ENCODE measurements at regions not wholly inside any gene's neighbourhood (a gene's known extent, or its start where the extent isn't known, plus 50 kb on each side); places are given as distances from the start of the nearest gene placed in this dataset.

DNA sequence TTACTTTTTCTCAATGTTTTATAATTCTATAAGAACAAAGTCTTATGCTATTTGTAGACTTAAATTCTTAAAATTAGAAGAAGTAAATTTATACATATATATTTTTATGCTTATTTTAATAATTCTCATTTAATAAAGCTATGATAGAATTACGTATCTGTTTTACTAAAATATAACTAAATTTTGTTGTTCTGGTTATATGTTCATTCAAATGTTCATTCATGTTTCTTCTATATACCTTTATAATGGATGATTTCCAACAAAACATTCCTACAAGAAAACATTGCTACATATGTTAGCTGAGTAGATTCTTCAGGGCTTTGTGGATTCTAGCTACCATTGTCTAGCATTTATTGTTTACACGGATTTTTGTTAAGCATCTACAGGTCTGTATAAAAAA, 634.3 kb upstream of the PCDH20 start:
- peaks cover 2% of the 10 kb centered on the region for H3K9me3 ChIP-seq (ENCODE audit: low read depth, low read length)
- no peaks in the 10 kb centered on the region for H4K20me1 ChIP-seq (ENCODE audit: insufficient read depth, low read length)
- H2AFZ ChIP-seq (ENCODE audit: low read length), result no peak overlapping the region
- H3K36me3 ChIP-seq (ENCODE audit: insufficient read depth, low read length), result no peaks in the 10 kb centered on the region
- no peak overlapping the region for H3K4me3 ChIP-seq (ENCODE audit: insufficient read depth, low read length)
- no peak overlapping the region for H3K4me2 ChIP-seq (ENCODE audit: insufficient read depth, low read length)
- H3K27ac ChIP-seq (ENCODE audit: low read depth, low read length), result no peak overlapping the region
- H3K4me1 ChIP-seq (ENCODE audit: insufficient read depth, low read length), result no peaks in the 10 kb centered on the region
- H3K79me2 ChIP-seq (ENCODE audit: insufficient read depth, low read length), result no peaks in the 10 kb centered on the region
- H3K27me3 ChIP-seq (ENCODE audit: insufficient read depth, low read length), result no peaks in the 10 kb centered on the region
- TF ChIP-seq, protein P1, sequence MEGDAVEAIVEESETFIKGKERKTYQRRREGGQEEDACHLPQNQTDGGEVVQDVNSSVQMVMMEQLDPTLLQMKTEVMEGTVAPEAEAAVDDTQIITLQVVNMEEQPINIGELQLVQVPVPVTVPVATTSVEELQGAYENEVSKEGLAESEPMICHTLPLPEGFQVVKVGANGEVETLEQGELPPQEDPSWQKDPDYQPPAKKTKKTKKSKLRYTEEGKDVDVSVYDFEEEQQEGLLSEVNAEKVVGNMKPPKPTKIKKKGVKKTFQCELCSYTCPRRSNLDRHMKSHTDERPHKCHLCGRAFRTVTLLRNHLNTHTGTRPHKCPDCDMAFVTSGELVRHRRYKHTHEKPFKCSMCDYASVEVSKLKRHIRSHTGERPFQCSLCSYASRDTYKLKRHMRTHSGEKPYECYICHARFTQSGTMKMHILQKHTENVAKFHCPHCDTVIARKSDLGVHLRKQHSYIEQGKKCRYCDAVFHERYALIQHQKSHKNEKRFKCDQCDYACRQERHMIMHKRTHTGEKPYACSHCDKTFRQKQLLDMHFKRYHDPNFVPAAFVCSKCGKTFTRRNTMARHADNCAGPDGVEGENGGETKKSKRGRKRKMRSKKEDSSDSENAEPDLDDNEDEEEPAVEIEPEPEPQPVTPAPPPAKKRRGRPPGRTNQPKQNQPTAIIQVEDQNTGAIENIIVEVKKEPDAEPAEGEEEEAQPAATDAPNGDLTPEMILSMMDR (IDR thresholded peaks at IDR 0.05; ENCODE audit: extremely low read depth, low read depth, low read length), result no peak
- no peak for DNase-seq (ENCODE audit: insufficient read length, low spot score, missing footprints)

- TF ChIP-seq, protein P1 (IDR thresholded peaks at IDR 0.05; ENCODE audit: extremely low read depth, low read depth, low read length), result no peak
- Histone ChIP-seq H3K79me2 (ENCODE audit: insufficient read depth, low read length) (no peaks in the 10 kb centered on the region), H3K36me3 (ENCODE audit: insufficient read depth, low read length) (no peaks in the 10 kb centered on the region)
These were observed 630.9 kb upstream of the PCDH20 start for GRCh38 chr13:62046512-62046911.

GRCh38 chr13:62043600-62043999, 628.0 kb upstream of the PCDH20 start:
- no peak for DNase-seq (ENCODE audit: insufficient read length, low spot score, missing footprints)
- H3K27me3 ChIP-seq (ENCODE audit: insufficient read depth, low read length), result no peaks in the 10 kb centered on the region
- TF ChIP-seq, protein P1 (IDR thresholded peaks at IDR 0.05; ENCODE audit: extremely low read depth, low read depth, low read length), result no peak
- no peaks in the 10 kb centered on the region for H3K9me3 ChIP-seq (ENCODE audit: low read depth, low read length)
- H3K36me3 ChIP-seq (ENCODE audit: insufficient read depth, low read length), result no peaks in the 10 kb centered on the region
- no peak overlapping the region for H2AFZ ChIP-seq (ENCODE audit: low read length)
- H4K20me1 ChIP-seq (ENCODE audit: insufficient read depth, low read length), result no peaks in the 10 kb centered on the region
- no peak overlapping the region for H3K4me3 ChIP-seq (ENCODE audit: insufficient read depth, low read length)
- H3K4me1 ChIP-seq (ENCODE audit: insufficient read depth, low read length), result no peaks in the 10 kb centered on the region
- H3K79me2 ChIP-seq (ENCODE audit: insufficient read depth, low read length), result no peaks in the 10 kb centered on the region
- no peak overlapping the region for H3K4me2 ChIP-seq (ENCODE audit: insufficient read depth, low read length)
- H3K27ac ChIP-seq (ENCODE audit: low read depth, low read length), result no peak overlapping the region

More at GRCh38 chr13:62046512-62046911, 630.9 kb upstream of the PCDH20 start:
- no peak overlapping the region for H3K27ac ChIP-seq (ENCODE audit: low read depth, low read length)
- no peak overlapping the region for H3K4me3 ChIP-seq (ENCODE audit: insufficient read depth, low read length)
- no peak for DNase-seq (ENCODE audit: insufficient read length, low spot score, missing footprints)
- no peak overlapping the region for H3K4me2 ChIP-seq (ENCODE audit: insufficient read depth, low read length)
- H2AFZ ChIP-seq (ENCODE audit: low read length), result no peak overlapping the region
- H3K9me3 ChIP-seq (ENCODE audit: low read depth, low read length), result no peaks in the 10 kb centered on the region
- H3K4me1 ChIP-seq (ENCODE audit: insufficient read depth, low read length), result no peaks in the 10 kb centered on the region
- no peaks in the 10 kb centered on the region for H4K20me1 ChIP-seq (ENCODE audit: insufficient read depth, low read length)
- no peaks in the 10 kb centered on the region for H3K27me3 ChIP-seq (ENCODE audit: insufficient read depth, low read length)

DNA sequence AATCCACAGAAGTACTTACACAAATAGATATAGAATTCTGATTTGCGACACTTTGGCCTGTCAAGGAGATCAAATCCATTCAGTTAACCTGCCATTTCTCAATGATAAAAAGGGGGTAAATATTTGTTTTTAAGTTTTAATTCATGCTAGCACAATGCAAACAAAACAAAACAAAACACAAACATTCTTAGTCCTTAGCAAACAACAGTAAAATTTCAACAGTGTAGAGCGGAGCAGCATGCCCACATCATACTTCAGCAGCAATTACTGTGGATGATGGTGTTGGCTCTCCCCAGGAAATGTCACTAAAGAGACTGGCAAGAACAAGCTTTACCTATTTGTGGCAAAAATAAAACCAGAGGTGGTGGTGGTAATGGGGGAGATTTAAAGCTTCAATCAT, 625.2 kb upstream of the PCDH20 start:
- H3K4me3 ChIP-seq (ENCODE audit: insufficient read depth, low read length), result no peak overlapping the region
- H2AFZ ChIP-seq (ENCODE audit: low read length), result no peak overlapping the region
- H3K79me2 ChIP-seq (ENCODE audit: insufficient read depth, low read length), result no peaks in the 10 kb centered on the region
- H3K27me3 ChIP-seq (ENCODE audit: insufficient read depth, low read length), result no peaks in the 10 kb centered on the region
- no peaks in the 10 kb centered on the region for H3K36me3 ChIP-seq (ENCODE audit: insufficient read depth, low read length)
- TF ChIP-seq, protein P1 (IDR thresholded peaks at IDR 0.05; ENCODE audit: extremely low read depth, low read depth, low read length), result no peak
- no peaks in the 10 kb centered on the region for H4K20me1 ChIP-seq (ENCODE audit: insufficient read depth, low read length)
- no peak overlapping the region for H3K27ac ChIP-seq (ENCODE audit: low read depth, low read length)
- no peak for DNase-seq (ENCODE audit: insufficient read length, low spot score, missing footprints)
- no peaks in the 10 kb centered on the region for H3K4me1 ChIP-seq (ENCODE audit: insufficient read depth, low read length)
- H3K4me2 ChIP-seq (ENCODE audit: insufficient read depth, low read length), result no peak overlapping the region
- no peaks in the 10 kb centered on the region for H3K9me3 ChIP-seq (ENCODE audit: low read depth, low read length)

Data from osteoblast (primary cell).